ACC112 (cell line): ENCODE measurements at regions not wholly inside any gene's neighbourhood (a gene's known extent, or its start where the extent isn't known, plus 50 kb on each side); places are given as distances from the start of the nearest gene placed in this dataset.
A peak's percentile ranks its signal among the peaks of the same experiment; 100 is the strongest.

ENCODE experiments used
- H2AFZ ChIP-seq: fragments of 200-600 bp; sonication (generic); one replicate; pipeline ENCODE4 v1.6.0; 2017; ENCODE audit warnings: antibody characterized with exemption, low read length; ENCODE audit not compliant: unreplicated experiment
- H3K27ac ChIP-seq: fragments of 200-600 bp; sonication (generic); 2 replicates; pipeline ENCODE4 v1.5.1; 2014; ENCODE audit warnings: low read depth, mild to moderate bottlenecking, antibody characterized with exemption, low read length, moderate library complexity
- H3K27me3 ChIP-seq: fragments of 200-600 bp; sonication (generic); 2 replicates; pipeline ENCODE4 v1.6.1; 2014; ENCODE audit warnings: mild to moderate bottlenecking, antibody characterized with exemption, low read length, moderate library complexity, mixed read lengths; ENCODE audit not compliant: insufficient read depth
- H3K36me3 ChIP-seq: fragments of 200-600 bp; sonication (generic); 2 replicates; pipeline ENCODE4 v1.6.1; 2016; ENCODE audit warnings: mild to moderate bottlenecking, antibody characterized with exemption, low read length, moderate library complexity, mixed read lengths; ENCODE audit not compliant: insufficient read depth
- H3K4me1 ChIP-seq: fragments of 200-600 bp; sonication (generic); one replicate; pipeline ENCODE4 v1.6.1; 2016; ENCODE audit warnings: low read length, mixed read lengths; ENCODE audit not compliant: insufficient read depth, unreplicated experiment, control insufficient read depth
- H3K4me3 ChIP-seq: fragments of 200-600 bp; sonication (generic); 2 replicates; pipeline ENCODE4 v1.5.1; 2014; ENCODE audit warnings: mild to moderate bottlenecking, low read depth, low read length
- H3K79me2 ChIP-seq: fragments of 200-600 bp; sonication (generic); one replicate; pipeline ENCODE4 v1.6.0; 2016; ENCODE audit warnings: low read length; ENCODE audit not compliant: control insufficient read depth, unreplicated experiment, insufficient read depth

- peak overlapping the region; percentile 67 for H3K27ac ChIP-seq
- H3K4me1 ChIP-seq, result peaks cover 19% of the 10 kb centered on the region
- no peak overlapping the region for H3K4me3 ChIP-seq
- no peaks in the 10 kb centered on the region for H3K27me3 ChIP-seq
- H3K79me2 ChIP-seq, result no peaks in the 10 kb centered on the region
- no peaks in the 10 kb centered on the region for H3K36me3 ChIP-seq
- no peak overlapping the region for H2AFZ ChIP-seq
Observed at GRCh38 chr11:87444993-87445392, 407.3 kb downstream of the TMEM135 start.

- no peaks in the 10 kb centered on the region for H3K79me2 ChIP-seq
Observed at GRCh38 chr11:87443707-87444106, 406.0 kb downstream of the TMEM135 start.

GRCh38 chr11:87440076-87440770 lies 402.5 kb downstream of the TMEM135 start:
- H3K27ac ChIP-seq, result no peak overlapping the region
- no peak overlapping the region for H2AFZ ChIP-seq
- H3K4me3 ChIP-seq, result no peak overlapping the region
- no peaks in the 10 kb centered on the region for H3K79me2 ChIP-seq
- peaks cover 32% of the 10 kb centered on the region for H3K4me1 ChIP-seq
- H3K36me3 ChIP-seq, result no peaks in the 10 kb centered on the region
- no peaks in the 10 kb centered on the region for H3K27me3 ChIP-seq

More at GRCh38 chr11:87443707-87444106, 406.0 kb downstream of the TMEM135 start:
- Histone ChIP-seq H3K4me3 (no peak overlapping the region), H3K27ac (no peak overlapping the region), H3K36me3 (no peaks in the 10 kb centered on the region), H3K4me1 (peaks cover 21% of the 10 kb centered on the region), H2AFZ (no peak overlapping the region), H3K27me3 (no peaks in the 10 kb centered on the region)

DNA sequence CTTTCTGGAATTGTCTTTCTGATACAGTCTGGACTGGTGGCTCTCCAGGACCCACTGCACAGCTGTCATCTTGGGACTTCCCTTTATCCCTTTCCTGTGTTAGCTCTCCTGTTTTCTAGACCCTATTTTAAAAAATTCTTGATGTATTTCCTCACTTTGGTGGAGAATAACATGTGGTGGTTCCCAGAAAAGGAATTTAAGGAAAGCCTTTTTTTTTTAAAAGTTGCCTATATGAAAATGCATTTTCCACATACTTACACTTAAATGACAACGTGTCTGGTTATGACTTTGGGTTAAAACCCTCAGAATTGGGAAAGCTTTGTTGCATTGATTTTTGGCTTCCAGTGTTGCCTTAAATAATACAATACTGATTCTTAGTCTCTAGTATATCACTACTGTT lies 400.7 kb downstream of the TMEM135 start:
- H3K4me1 ChIP-seq, result peaks cover 24% of the 10 kb centered on the region
- H3K36me3 ChIP-seq, result no peaks in the 10 kb centered on the region
- H3K27ac ChIP-seq, result no peak overlapping the region; the same call in 1 of the 2 replicates
- H2AFZ ChIP-seq, result no peak overlapping the region
- H3K4me3 ChIP-seq, result no peak overlapping the region
- no peaks in the 10 kb centered on the region for H3K79me2 ChIP-seq
- no peaks in the 10 kb centered on the region for H3K27me3 ChIP-seq

DNA sequence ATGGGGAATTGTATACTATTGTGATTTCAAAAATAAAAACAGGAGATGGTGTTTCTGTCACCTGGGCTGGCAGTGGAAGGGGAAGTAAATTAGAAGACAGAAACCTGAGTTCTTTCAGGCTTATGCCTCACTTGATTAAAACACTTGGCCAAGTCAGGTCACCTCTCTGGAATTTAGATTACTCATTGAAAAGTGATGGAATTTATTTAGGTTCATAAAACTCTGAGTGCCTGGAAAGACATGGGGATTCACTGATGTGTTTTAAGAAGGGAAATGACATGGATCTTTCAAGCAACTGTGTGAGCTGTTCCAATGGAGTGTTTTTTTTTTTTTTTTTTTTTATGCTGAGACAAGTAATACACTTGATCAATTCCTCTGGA lies 400.1 kb downstream of the TMEM135 start:
- H3K27ac ChIP-seq, result no peak overlapping the region
- no peak overlapping the region for H3K4me3 ChIP-seq
- H3K4me1 ChIP-seq, result peaks cover 24% of the 10 kb centered on the region
- no peaks in the 10 kb centered on the region for H3K36me3 ChIP-seq
- H3K79me2 ChIP-seq, result no peaks in the 10 kb centered on the region
- no peak overlapping the region for H2AFZ ChIP-seq
- H3K27me3 ChIP-seq, result no peaks in the 10 kb centered on the region

DNA sequence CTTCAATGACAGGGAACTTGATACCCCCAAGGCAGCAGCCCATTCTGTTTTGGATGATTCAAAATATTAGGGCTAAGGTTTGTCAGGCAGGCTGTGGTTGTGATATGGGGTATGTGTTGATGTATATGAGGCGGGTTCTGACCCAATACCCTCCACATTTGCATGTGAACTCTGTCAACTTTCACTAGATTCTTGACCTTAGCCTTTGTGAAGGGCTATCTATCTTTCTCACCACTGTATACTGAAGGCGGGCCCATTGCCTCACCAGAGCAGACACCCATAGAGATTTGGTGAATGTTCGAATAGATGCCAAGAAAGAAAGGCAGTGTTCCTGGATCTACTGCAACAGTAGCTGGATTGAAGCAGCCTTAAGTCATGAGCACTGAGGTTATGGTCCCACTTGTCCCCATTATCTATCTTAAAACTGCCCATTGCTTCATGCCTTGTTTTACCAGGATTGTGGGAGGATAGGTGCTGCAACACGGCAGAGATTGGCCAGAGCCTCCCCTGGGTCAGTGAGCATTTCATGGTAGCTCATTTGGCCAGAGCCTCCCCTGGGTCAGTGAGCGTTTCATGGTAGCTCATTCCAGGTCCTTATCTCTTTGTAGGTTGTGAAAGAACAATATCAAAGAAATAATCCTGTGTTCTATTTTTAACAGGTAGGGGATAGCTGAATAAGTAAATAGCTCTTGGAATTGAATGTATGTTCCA lies 399.6 kb downstream of the TMEM135 start:
- Histone ChIP-seq H2AFZ (no peak overlapping the region), H3K36me3 (no peaks in the 10 kb centered on the region), H3K79me2 (no peaks in the 10 kb centered on the region)

DNA sequence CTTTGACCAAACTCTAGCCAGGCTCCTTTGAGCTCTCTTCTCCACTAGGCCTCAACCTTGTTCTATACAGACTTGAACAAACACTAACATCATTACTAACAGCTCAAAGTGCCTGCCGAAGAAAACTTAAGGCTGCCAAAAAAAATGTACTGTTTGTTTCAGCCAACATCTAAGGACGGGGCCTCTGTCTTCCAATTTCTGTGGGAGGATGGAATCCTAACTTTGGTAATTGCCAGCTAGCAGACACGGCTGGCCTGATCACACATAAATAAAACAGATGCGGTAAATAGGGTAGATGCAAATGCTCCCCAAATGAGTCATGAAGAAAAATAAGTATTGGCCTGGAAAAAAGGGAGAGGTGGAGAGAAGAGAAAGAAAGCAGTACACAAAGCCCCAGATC lies 394.3 kb downstream of the TMEM135 start:
- Histone ChIP-seq H3K27ac (no peak overlapping the region), H3K79me2 (no peaks in the 10 kb centered on the region), H3K27me3 (no peaks in the 10 kb centered on the region), H2AFZ (no peak overlapping the region), H3K4me3 (no peak overlapping the region), H3K36me3 (no peaks in the 10 kb centered on the region), H3K4me1 (peaks cover 17% of the 10 kb centered on the region)

More for the DNA sequence above, 399.6 kb downstream of the TMEM135 start:
- Histone ChIP-seq H3K4me3 (no peak overlapping the region), H3K27ac (no peak overlapping the region), H3K4me1 (peaks cover 24% of the 10 kb centered on the region), H3K27me3 (no peaks in the 10 kb centered on the region)

- no peak overlapping the region for H2AFZ ChIP-seq
- no peak overlapping the region for H3K4me3 ChIP-seq
- no peaks in the 10 kb centered on the region for H3K27me3 ChIP-seq
- no peaks in the 10 kb centered on the region for H3K79me2 ChIP-seq
- H3K27ac ChIP-seq, result no peak overlapping the region
- no peaks in the 10 kb centered on the region for H3K36me3 ChIP-seq
- peaks cover 17% of the 10 kb centered on the region for H3K4me1 ChIP-seq
Observed at GRCh38 chr11:87431392-87431791, 393.7 kb downstream of the TMEM135 start.

DNA sequence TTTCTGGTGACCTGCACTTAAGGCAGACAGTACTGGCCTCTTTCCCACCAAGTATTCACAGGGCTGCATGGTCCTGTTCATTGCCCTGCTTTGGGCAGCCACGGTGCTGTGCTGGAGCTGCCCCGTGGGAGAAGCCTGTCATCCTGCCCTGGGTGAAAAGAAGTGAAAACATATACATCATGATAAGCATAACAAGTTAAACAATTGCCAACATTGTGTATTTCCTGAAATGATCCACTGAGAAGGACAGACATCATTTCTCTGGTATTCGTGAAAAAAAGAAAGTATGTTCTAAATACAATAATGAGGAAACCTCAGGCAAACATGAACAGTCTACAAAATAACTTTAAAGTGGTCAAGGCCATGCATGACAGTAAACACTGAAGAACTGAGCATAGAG lies 393.1 kb downstream of the TMEM135 start:
- Histone ChIP-seq H3K4me1 (peaks cover 21% of the 10 kb centered on the region), H3K27me3 (no peaks in the 10 kb centered on the region), H3K27ac (no peak overlapping the region), H3K4me3 (no peak overlapping the region), H3K79me2 (no peaks in the 10 kb centered on the region), H2AFZ (no peak overlapping the region), H3K36me3 (no peaks in the 10 kb centered on the region)

GRCh38 chr11:87429996-87430395 lies 392.3 kb downstream of the TMEM135 start:
- Histone ChIP-seq H3K36me3 (no peaks in the 10 kb centered on the region), H2AFZ (no peak overlapping the region), H3K4me3 (no peak overlapping the region), H3K79me2 (no peaks in the 10 kb centered on the region), H3K27me3 (no peaks in the 10 kb centered on the region), H3K4me1 (peaks cover 25% of the 10 kb centered on the region), H3K27ac (no peak overlapping the region)

GRCh38 chr11:87428266-87428665 lies 390.5 kb downstream of the TMEM135 start:
- no peak overlapping the region for H2AFZ ChIP-seq
- no peaks in the 10 kb centered on the region for H3K27me3 ChIP-seq
- H3K27ac ChIP-seq, result no peak overlapping the region
- peaks cover 25% of the 10 kb centered on the region for H3K4me1 ChIP-seq
- no peaks in the 10 kb centered on the region for H3K79me2 ChIP-seq
- no peak overlapping the region for H3K4me3 ChIP-seq
- no peaks in the 10 kb centered on the region for H3K36me3 ChIP-seq
